Ovary (tissue), 7 donors: ENCODE measurements at regions not wholly inside any gene's neighbourhood (a gene's known extent, or its start where the extent isn't known, plus 50 kb on each side); places are given as distances from the start of the nearest gene placed in this dataset.

ENCODE experiments used
- DNase-seq, 5 donors: peaks; one replicate each; pipeline ENCODE4 v3.0.0-alpha.2; 2019 to 2020
- H3K27ac ChIP-seq, 2 donors: fragments of 200-600 bp; one replicate each; pipeline versions ENCODE4 v1.5.1 to v1.8.0; 2019 to 2022
- H3K27me3 ChIP-seq: fragments of 200-600 bp; one replicate; pipeline ENCODE4 v1.8.0; 2022
- H3K36me3 ChIP-seq: fragments of 200-600 bp; sonication (generic); one replicate; pipeline ENCODE4 v1.5.1; 2019
- H3K4me1 ChIP-seq: one replicate; pipeline ENCODE4 v1.8.1; 2013; ENCODE audit warnings: mild to moderate bottlenecking, moderate library complexity; ENCODE audit not compliant: insufficient read depth
- H3K4me3 ChIP-seq: fragments of 200-600 bp; sonication (generic); one replicate; pipeline ENCODE4 v1.5.1; 2017
- H3K9me3 ChIP-seq, 2 donors: fragments of 200-600 bp in 1 of 2; sonication (generic) in 1 of 2; one replicate each; pipeline versions ENCODE4 v1.5.1 to v1.8.1; 2013 to 2019; ENCODE audit warnings: mild to moderate bottlenecking in 1 of 2, moderate library complexity in 1 of 2
- CTCF ChIP-seq, 3 donors: fragments of 450-650 bp in 2 of 3; fragments of 200-600 bp in 1 of 3; IDR thresholded peaks; one replicate each; pipeline versions ENCODE4 v1.5.1 to v1.8.0; 2016 to 2022; ENCODE audit warnings: antibody characterized with exemption in 3 of 3, mild to moderate bottlenecking in 1 of 3
- EP300 ChIP-seq: sonication (generic); formaldehyde crosslinking; IDR thresholded peaks from one replicate; pipeline ENCODE4 v1.6.1; 2017; ENCODE audit warnings: antibody characterized with exemption
- POLR2A ChIP-seq: fragments of 450-650 bp; IDR thresholded peaks from one replicate; pipeline ENCODE4 v1.6.1; 2017; ENCODE audit warnings: antibody characterized with exemption, mild to moderate bottlenecking, moderate library complexity
- WGBS, 3 donors: extraction: QIAGEN DNeasy Blood & Tissue Kit in 1 of 3; methylation state at CpG; one replicate each; pipeline versions ENCODE4 v1.1.5 to v1.1.7; 2013 to 2017; 5-methylcytosine and 5-hydroxymethylcytosine counted together
- intact Hi-C, 4 donors: fragments of 100-400 bp; cut with DNase I; formaldehyde crosslinking; loops; one replicate each; pipeline versions ENCODE4 v1.11.0 to v1.15.1; 2022 to 2023
- donor health status: DM: no; HTN: no; CAD: no; lungs with moderate emphysema.
- donor health status: DM: no; HTN: no; CAD: no.
- donor health status: Bipolar disorder and iron deficiency.
- donor health status: DM: no; HTN: no; CAD: no.
- donor health status: DM: yes; HTN: yes; CAD: no.

GRCh38 chr5:135255461-135256178, 143.4 kb downstream of the MACROH2A1 start:
- Histone ChIP-seq H3K27me3 (no peaks in the 10 kb centered on the region), H3K9me3 (no peaks in the 10 kb centered on the region), H3K4me3 (no peak overlapping the region), H3K36me3 (no peaks in the 10 kb centered on the region), H3K4me1 (no peaks in the 10 kb centered on the region), H3K27ac (no peak overlapping the region)
- intact Hi-C loops = no loop called here
- DNase-seq = no peak
- TF ChIP-seq CTCF (IDR thresholded peaks at IDR 0.05) (no peak), POLR2A (no peak), EP300 (no peak)
- 69 to 78% (median 71%) methylated on average over 4 of the region's 4 CpGs for WGBS, 3 donors

GRCh38 chr5:135254183-135254582, 144.8 kb downstream of the MACROH2A1 start:
- Histone ChIP-seq H3K36me3 (no peaks in the 10 kb centered on the region), H3K4me3 (no peak overlapping the region), H3K4me1 (no peaks in the 10 kb centered on the region), H3K27ac (no peak overlapping the region), H3K9me3 (no peaks in the 10 kb centered on the region), H3K27me3 (no peaks in the 10 kb centered on the region)
- no peak for DNase-seq
- intact Hi-C loops = no loop called here
- TF ChIP-seq CTCF (IDR thresholded peaks at IDR 0.05) = no peak
- TF ChIP-seq POLR2A = no peak
- no peak for TF ChIP-seq EP300
- WGBS, 3 donors = 64 to 85% (median 71%) methylated on average over 4 of the region's 4 CpGs

GRCh38 chr5:135253601-135254178, 145.3 kb downstream of the MACROH2A1 start:
- WGBS, 3 donors = 73 to 85% (median 74%) methylated on average over 8 of the region's 8 CpGs
- TF ChIP-seq POLR2A (no peak), CTCF (IDR thresholded peaks at IDR 0.05) (no peak), EP300 (no peak)
- no peak for DNase-seq
- Histone ChIP-seq H3K4me3 (no peak overlapping the region), H3K27me3 (no peaks in the 10 kb centered on the region), H3K27ac (no peak overlapping the region), H3K36me3 (no peaks in the 10 kb centered on the region), H3K4me1 (no peaks in the 10 kb centered on the region), H3K9me3 (no peaks in the 10 kb centered on the region)
- intact Hi-C loops = no loop called here

GRCh38 chr5:135251093-135251492, 147.9 kb downstream of the MACROH2A1 start:
- intact Hi-C loops = no loop called here
- no peak overlapping the region for H3K4me3 ChIP-seq
- 84 to 88% (median 88%) methylated on average over 8 of the region's 8 CpGs for WGBS, 3 donors
- no peaks in the 10 kb centered on the region for H3K4me1 ChIP-seq
- DNase-seq = peak in 2 of 5 donors; percentile 2 to 4
- H3K9me3 ChIP-seq = no peaks in the 10 kb centered on the region
- H3K27ac ChIP-seq = no peak overlapping the region
- no peak for TF ChIP-seq EP300
- TF ChIP-seq POLR2A = no peak
- no peaks in the 10 kb centered on the region for H3K27me3 ChIP-seq
- H3K36me3 ChIP-seq = no peaks in the 10 kb centered on the region

- Histone ChIP-seq H3K9me3 (no peaks in the 10 kb centered on the region), H3K27ac (no peak overlapping the region), H3K27me3 (no peaks in the 10 kb centered on the region), H3K36me3 (no peaks in the 10 kb centered on the region), H3K4me1 (no peaks in the 10 kb centered on the region), H3K4me3 (no peak overlapping the region)
- intact Hi-C loops = no loop called here
- TF ChIP-seq POLR2A (no peak), CTCF (IDR thresholded peaks at IDR 0.05) (no peak), EP300 (no peak)
- DNase-seq = no peak
- WGBS, 3 donors = 83 to 89% (median 86%) methylated on average over 4 of the region's 4 CpGs
Observed at GRCh38 chr5:135250671-135251070, 148.4 kb downstream of the MACROH2A1 start.
